ENCODE measurements at regions not wholly inside any gene's neighbourhood (a gene's known extent, or its start where the extent isn't known, plus 50 kb on each side); places are given as distances from the start of the nearest gene placed in this dataset.

- TF ChIP-seq CTCF (IDR thresholded peaks at IDR 0.05; ENCODE audit: partially characterized antibody, unreplicated experiment) = no peak
- H3K4me1 Mint-ChIP-seq (ENCODE audit: low read depth, unreplicated experiment) = no peaks in the 10 kb centered on the region
These were observed 765.6 kb upstream of the B3GALT2 start for GRCh38 chr1:193951984-193952383.

DNA sequence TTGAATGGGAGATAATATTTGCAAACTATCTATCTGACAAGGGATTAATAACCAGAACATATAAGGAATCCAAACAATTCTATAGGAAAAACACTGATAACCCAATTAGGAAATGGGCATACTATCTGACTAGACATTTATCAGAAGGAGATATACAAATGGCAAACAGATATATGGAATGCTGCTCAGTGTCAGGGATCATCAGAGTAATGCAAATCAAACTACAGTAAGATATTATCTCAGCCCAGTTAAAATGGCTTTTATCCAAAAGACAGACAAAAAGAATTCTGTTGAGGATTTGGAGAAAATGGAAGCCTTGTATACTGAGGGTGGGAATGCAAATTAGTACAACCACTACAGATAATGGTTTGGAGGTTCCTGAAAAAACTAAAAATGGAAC, 758.0 kb upstream of the B3GALT2 start:
- Mint-ChIP-seq H3K36me3 (ENCODE audit: unreplicated experiment) (no peaks in the 10 kb centered on the region), H3K27ac (ENCODE audit: unreplicated experiment) (no peak overlapping the region), H3K9me3 (ENCODE audit: unreplicated experiment) (peaks cover 2% of the 10 kb centered on the region), H3K27me3 (ENCODE audit: unreplicated experiment) (no peaks in the 10 kb centered on the region), H3K4me1 (ENCODE audit: low read depth, unreplicated experiment) (no peaks in the 10 kb centered on the region), H3K4me3 (ENCODE audit: unreplicated experiment) (no peak overlapping the region)
- no peak for DNase-seq
- no peak for TF ChIP-seq CTCF (IDR thresholded peaks at IDR 0.05; ENCODE audit: partially characterized antibody, unreplicated experiment)

More at GRCh38 chr1:193951984-193952383, 765.6 kb upstream of the B3GALT2 start:
- H3K36me3 Mint-ChIP-seq (ENCODE audit: unreplicated experiment) = no peaks in the 10 kb centered on the region
- no peaks in the 10 kb centered on the region for H3K27me3 Mint-ChIP-seq (ENCODE audit: unreplicated experiment)
- H3K4me3 Mint-ChIP-seq (ENCODE audit: unreplicated experiment) = no peak overlapping the region
- H3K9me3 Mint-ChIP-seq (ENCODE audit: unreplicated experiment) = peaks cover 1% of the 10 kb centered on the region
- H3K27ac Mint-ChIP-seq (ENCODE audit: unreplicated experiment) = no peak overlapping the region
- no peak for DNase-seq

DNA sequence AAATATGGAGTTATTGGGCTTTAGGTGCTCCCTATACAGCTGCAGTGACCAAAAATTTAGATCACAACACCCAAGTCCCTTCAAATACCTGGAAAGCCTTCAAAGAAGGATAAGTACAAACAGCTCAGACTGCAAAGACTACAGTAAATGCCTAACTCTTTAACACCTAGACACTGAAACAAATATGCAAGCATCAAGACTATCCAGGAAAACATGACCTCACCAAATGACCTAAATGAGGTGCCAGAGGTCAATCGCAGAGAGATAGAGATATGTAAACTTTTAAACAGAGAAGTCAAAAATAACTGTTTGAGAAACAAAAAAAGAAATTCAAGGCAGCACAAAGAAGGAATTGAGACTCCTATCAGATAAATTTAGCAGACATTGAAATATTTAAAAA, 753.8 kb upstream of the B3GALT2 start:
- Mint-ChIP-seq H3K36me3 (ENCODE audit: unreplicated experiment) (no peaks in the 10 kb centered on the region), H3K4me1 (ENCODE audit: low read depth, unreplicated experiment) (no peaks in the 10 kb centered on the region), H3K9me3 (ENCODE audit: unreplicated experiment) (no peaks in the 10 kb centered on the region), H3K27ac (ENCODE audit: unreplicated experiment) (no peak overlapping the region), H3K27me3 (ENCODE audit: unreplicated experiment) (no peaks in the 10 kb centered on the region), H3K4me3 (ENCODE audit: unreplicated experiment) (no peak overlapping the region)
- no peak for TF ChIP-seq CTCF (IDR thresholded peaks at IDR 0.05; ENCODE audit: partially characterized antibody, unreplicated experiment)
- DNase-seq = no peak

DNA sequence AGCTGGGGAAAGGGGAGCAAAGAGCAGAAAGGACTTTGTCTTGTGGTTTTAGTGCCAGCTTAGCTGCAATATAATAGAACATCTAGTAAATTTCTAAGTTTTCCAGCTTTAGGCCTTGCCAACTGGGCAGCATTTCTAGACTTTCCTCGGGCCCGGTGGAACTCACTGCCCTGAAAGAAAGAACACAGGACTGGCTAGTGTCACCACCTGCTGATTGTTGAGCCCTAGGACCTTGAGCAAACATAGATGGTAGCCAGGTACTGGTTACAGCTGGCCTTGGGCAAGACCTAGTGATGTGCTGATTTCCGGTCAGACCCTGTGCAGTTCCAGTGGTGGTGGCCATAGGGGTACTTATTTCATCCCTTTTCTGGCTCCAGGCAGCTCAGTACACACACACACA, 753.2 kb upstream of the B3GALT2 start:
- H3K4me3 Mint-ChIP-seq (ENCODE audit: unreplicated experiment) = no peak overlapping the region
- no peaks in the 10 kb centered on the region for H3K36me3 Mint-ChIP-seq (ENCODE audit: unreplicated experiment)
- TF ChIP-seq CTCF (IDR thresholded peaks at IDR 0.05; ENCODE audit: partially characterized antibody, unreplicated experiment) = no peak
- H3K27me3 Mint-ChIP-seq (ENCODE audit: unreplicated experiment) = no peaks in the 10 kb centered on the region
- H3K4me1 Mint-ChIP-seq (ENCODE audit: low read depth, unreplicated experiment) = no peaks in the 10 kb centered on the region
- no peak for DNase-seq
- H3K9me3 Mint-ChIP-seq (ENCODE audit: unreplicated experiment) = no peaks in the 10 kb centered on the region
- H3K27ac Mint-ChIP-seq (ENCODE audit: unreplicated experiment) = no peak overlapping the region

- H3K4me1 Mint-ChIP-seq (ENCODE audit: low read depth, unreplicated experiment) = no peaks in the 10 kb centered on the region
- no peaks in the 10 kb centered on the region for H3K27me3 Mint-ChIP-seq (ENCODE audit: unreplicated experiment)
- H3K27ac Mint-ChIP-seq (ENCODE audit: unreplicated experiment) = no peak overlapping the region
- no peak overlapping the region for H3K4me3 Mint-ChIP-seq (ENCODE audit: unreplicated experiment)
- H3K36me3 Mint-ChIP-seq (ENCODE audit: unreplicated experiment) = no peaks in the 10 kb centered on the region
- H3K9me3 Mint-ChIP-seq (ENCODE audit: unreplicated experiment) = no peaks in the 10 kb centered on the region
- no peak for DNase-seq
- no peak for TF ChIP-seq CTCF (IDR thresholded peaks at IDR 0.05; ENCODE audit: partially characterized antibody, unreplicated experiment)
These were observed 750.9 kb upstream of the B3GALT2 start for GRCh38 chr1:193937308-193937707.
